ENCODE measurements at regions not wholly inside any gene's neighbourhood (a gene's known extent, or its start where the extent isn't known, plus 50 kb on each side); places are given as distances from the start of the nearest gene placed in this dataset.

DNA sequence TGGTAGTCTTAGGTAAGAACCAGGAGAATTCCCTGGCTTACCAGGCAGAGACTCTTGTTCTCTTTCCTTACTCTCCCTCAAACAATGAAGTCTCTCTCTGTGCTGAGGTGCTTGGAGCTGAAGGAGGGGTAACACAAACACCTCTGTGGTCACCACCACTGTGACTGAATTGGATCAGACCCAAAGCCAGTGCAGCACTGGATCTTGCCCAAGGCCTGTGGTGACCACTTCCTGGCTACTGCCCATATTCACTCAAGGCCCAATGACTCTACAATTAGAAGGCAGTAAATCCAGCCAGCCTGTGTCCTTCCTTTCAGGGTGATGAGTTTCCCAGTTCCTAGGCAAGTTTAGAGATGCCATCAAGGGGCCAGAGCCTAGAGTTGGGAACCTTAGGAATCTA, 706.8 kb downstream of the SLC4A3 start:
- H3K36me3 ChIP-seq = no peaks in the 10 kb centered on the region
- peaks cover 0 to 4% of the 10 kb centered on the region in 2 donors for H3K9me3 ChIP-seq
- TF ChIP-seq, protein P1, sequence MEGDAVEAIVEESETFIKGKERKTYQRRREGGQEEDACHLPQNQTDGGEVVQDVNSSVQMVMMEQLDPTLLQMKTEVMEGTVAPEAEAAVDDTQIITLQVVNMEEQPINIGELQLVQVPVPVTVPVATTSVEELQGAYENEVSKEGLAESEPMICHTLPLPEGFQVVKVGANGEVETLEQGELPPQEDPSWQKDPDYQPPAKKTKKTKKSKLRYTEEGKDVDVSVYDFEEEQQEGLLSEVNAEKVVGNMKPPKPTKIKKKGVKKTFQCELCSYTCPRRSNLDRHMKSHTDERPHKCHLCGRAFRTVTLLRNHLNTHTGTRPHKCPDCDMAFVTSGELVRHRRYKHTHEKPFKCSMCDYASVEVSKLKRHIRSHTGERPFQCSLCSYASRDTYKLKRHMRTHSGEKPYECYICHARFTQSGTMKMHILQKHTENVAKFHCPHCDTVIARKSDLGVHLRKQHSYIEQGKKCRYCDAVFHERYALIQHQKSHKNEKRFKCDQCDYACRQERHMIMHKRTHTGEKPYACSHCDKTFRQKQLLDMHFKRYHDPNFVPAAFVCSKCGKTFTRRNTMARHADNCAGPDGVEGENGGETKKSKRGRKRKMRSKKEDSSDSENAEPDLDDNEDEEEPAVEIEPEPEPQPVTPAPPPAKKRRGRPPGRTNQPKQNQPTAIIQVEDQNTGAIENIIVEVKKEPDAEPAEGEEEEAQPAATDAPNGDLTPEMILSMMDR (IDR thresholded peaks at IDR 0.05) = no peak
- TF ChIP-seq EP300 (IDR thresholded peaks at IDR 0.05; ENCODE audit: low read depth) = no peak
- in situ Hi-C loops (cut with MboI; ENCODE audit: low pct_ligation_motif_present in 1 of 4, low pct_unique_long_range_greater_than_20kb in 1 of 4, low sequenced_read_pairs in 3 of 4) = no loop called here
- H3K4me3 ChIP-seq = no peak overlapping the region
- no peak overlapping the region for H3K27ac ChIP-seq
- no peaks in the 10 kb centered on the region for H3K27me3 ChIP-seq
- no peaks in the 10 kb centered on the region for H3K4me1 ChIP-seq
- DNase-seq = no peak
- intact Hi-C loops (cut with DNase I; ENCODE audit: low total_unique reads) = no loop called here

DNA sequence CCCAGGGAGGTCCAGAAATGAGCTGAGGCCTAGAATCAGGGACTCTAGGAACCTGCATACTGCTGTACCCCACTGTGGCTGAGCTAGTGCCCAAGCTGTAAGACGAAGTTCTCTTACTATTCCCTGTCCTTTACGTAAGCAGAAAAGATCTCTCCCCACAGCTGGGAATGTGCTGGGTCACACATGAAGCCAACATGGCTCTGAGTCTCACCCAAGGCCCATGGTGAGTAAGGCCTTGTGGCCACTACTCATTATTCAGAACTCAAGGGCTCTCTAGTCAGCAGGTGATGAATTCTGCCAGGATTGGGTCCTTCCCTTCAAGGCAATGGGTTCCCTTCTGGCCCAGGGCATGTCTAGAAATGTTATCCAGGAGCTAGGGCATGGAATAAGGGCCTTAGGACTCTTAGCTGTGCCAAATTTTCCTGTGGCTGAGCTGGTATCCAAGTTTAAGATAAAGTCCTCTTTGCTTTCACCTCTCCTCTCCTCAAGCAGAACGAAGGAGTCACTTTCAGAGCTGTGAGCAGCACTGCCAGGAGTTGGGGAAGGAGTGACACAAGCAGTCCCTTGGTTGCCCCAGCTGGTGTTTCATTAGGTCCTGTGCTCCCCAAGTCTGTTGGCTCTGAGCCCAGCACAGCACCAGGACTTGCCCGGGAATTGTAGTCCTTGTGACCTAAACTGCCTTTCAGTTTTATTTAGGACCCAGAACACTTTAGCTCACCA, 707.6 kb downstream of the SLC4A3 start:
- in situ Hi-C loops (cut with MboI; ENCODE audit: low pct_ligation_motif_present in 1 of 4, low pct_unique_long_range_greater_than_20kb in 1 of 4, low sequenced_read_pairs in 3 of 4) = no loop called here
- H3K27me3 ChIP-seq = no peaks in the 10 kb centered on the region
- intact Hi-C loops (cut with DNase I; ENCODE audit: low total_unique reads) = no loop called here
- TF ChIP-seq EP300 (IDR thresholded peaks at IDR 0.05; ENCODE audit: low read depth) (no peak), POLR2AphosphoS5 (IDR thresholded peaks at IDR 0.05) (no peak), POLR2A (IDR thresholded peaks at IDR 0.05) (no peak)
- TF ChIP-seq, protein P1 (IDR thresholded peaks at IDR 0.05) = no peak
- 33 to 38% methylated on average over 1 to 4 of the region's 4 CpGs for WGBS, 2 donors (ENCODE audit: low coverage in 1 of 2)
- H3K36me3 ChIP-seq = no peaks in the 10 kb centered on the region
- no peak for DNase-seq
- no peak overlapping the region for H3K27ac ChIP-seq
- H3K4me1 ChIP-seq = no peaks in the 10 kb centered on the region
- no peak overlapping the region for H3K4me3 ChIP-seq
- no peaks in the 10 kb centered on the region for H3K9me3 ChIP-seq

DNA sequence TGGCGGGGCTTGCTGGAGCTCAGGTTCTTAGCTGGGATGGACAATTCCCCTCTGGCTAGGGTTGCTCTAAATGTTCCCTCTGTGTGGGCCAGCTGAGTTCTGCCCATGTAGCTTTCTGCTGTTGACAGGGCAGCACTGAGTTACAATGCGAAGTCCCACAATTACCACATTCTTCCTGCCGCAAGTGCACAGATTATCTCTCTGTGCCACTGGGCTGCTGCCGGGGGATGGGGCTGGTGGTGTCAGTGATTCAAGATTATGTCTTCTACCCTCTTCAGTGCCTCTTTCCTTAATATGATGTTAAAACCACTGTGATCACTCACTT, 708.1 kb downstream of the SLC4A3 start:
- H3K9me3 ChIP-seq = no peaks in the 10 kb centered on the region
- H3K36me3 ChIP-seq = no peaks in the 10 kb centered on the region
- H3K4me3 ChIP-seq = no peak overlapping the region
- no peaks in the 10 kb centered on the region for H3K27me3 ChIP-seq
- in situ Hi-C loops (cut with MboI; ENCODE audit: low pct_ligation_motif_present in 1 of 4, low pct_unique_long_range_greater_than_20kb in 1 of 4, low sequenced_read_pairs in 3 of 4) (no loop called here), intact Hi-C loops (cut with DNase I; ENCODE audit: low total_unique reads) (no loop called here)
- no peak for TF ChIP-seq POLR2AphosphoS5 (IDR thresholded peaks at IDR 0.05)
- no peak for TF ChIP-seq EP300 (IDR thresholded peaks at IDR 0.05; ENCODE audit: low read depth)
- no peak for TF ChIP-seq POLR2A (IDR thresholded peaks at IDR 0.05)
- TF ChIP-seq, protein P1 (IDR thresholded peaks at IDR 0.05) = no peak
- no peak for DNase-seq
- H3K4me1 ChIP-seq = no peaks in the 10 kb centered on the region
- H3K27ac ChIP-seq = no peak overlapping the region
- WGBS, 2 donors (ENCODE audit: low coverage in 1 of 2) = 75% methylated on average over 4 of the region's 4 CpGs; no CpG with 5 or more reads in 1 of the 2 donors

DNA sequence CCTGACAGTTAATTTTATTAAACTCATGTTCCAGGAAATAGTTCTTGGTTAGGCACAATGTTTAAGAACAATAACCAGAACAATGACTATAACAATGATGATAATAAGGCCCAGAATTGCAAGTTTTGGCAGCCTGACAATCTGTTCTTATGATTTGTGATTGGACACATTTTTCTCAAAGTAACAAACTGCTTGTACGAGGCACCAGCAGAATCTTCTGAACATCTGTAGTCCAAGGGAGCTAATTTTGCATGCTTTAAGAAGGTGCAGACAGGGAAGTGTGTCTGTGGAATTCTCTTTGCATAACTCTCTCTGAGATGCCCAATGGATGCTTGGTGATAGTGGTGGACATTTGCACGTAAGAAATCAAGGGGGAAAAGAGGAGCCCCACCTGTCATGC, 709.3 kb downstream of the SLC4A3 start:
- in situ Hi-C loops (cut with MboI; ENCODE audit: low pct_ligation_motif_present in 1 of 4, low pct_unique_long_range_greater_than_20kb in 1 of 4, low sequenced_read_pairs in 3 of 4) = no loop called here

More for the DNA sequence above, 709.3 kb downstream of the SLC4A3 start:
- DNase-seq = no peak
- no peaks in the 10 kb centered on the region for H3K27me3 ChIP-seq
- TF ChIP-seq POLR2A (IDR thresholded peaks at IDR 0.05) (no peak), POLR2AphosphoS5 (IDR thresholded peaks at IDR 0.05) (no peak), EP300 (IDR thresholded peaks at IDR 0.05; ENCODE audit: low read depth) (no peak)
- TF ChIP-seq, protein P1 (IDR thresholded peaks at IDR 0.05) = no peak
- H3K27ac ChIP-seq = no peak overlapping the region
- no peaks in the 10 kb centered on the region for H3K4me1 ChIP-seq
- intact Hi-C loops (cut with DNase I; ENCODE audit: low total_unique reads) = no loop called here
- H3K36me3 ChIP-seq = no peaks in the 10 kb centered on the region
- H3K9me3 ChIP-seq = no peaks in the 10 kb centered on the region
- H3K4me3 ChIP-seq = no peak overlapping the region
- 27 to 34% methylated on average over 2 of the region's 2 CpGs for WGBS, 2 donors (ENCODE audit: low coverage in 1 of 2)

Measured in transverse colon (tissue), 4 donors.